Testis (tissue), 2 donors: ENCODE measurements at regions not wholly inside any gene's neighbourhood (a gene's known extent, or its start where the extent isn't known, plus 50 kb on each side); places are given as distances from the start of the nearest gene placed in this dataset.

ENCODE experiments used
- DNase-seq: peaks from one replicate; pipeline ENCODE4 v3.0.0-alpha.2; 2019
- H3K27ac ChIP-seq, 2 donors: fragments of 200-600 bp; sonication (generic); one replicate each; pipeline ENCODE4 v1.5.1; 2019
- H3K27me3 ChIP-seq: fragments of 200-600 bp; sonication (generic); one replicate; pipeline ENCODE4 v1.5.1; 2019
- H3K36me3 ChIP-seq: fragments of 200-600 bp; sonication (generic); one replicate; pipeline ENCODE4 v1.5.1; 2017; ENCODE audit warnings: low read depth; ENCODE audit errors: missing control alignments
- H3K4me1 ChIP-seq: fragments of 200-600 bp; sonication (generic); one replicate; pipeline ENCODE4 v1.5.1; 2019
- H3K4me3 ChIP-seq, 2 donors: fragments of 200-600 bp; sonication (generic); one replicate each; pipeline ENCODE4 v1.5.1; 2017 to 2019
- H3K9me3 ChIP-seq: fragments of 200-600 bp; sonication (generic); one replicate; pipeline ENCODE4 v1.5.1; 2017
- POLR2A ChIP-seq: fragments of 450-650 bp; IDR thresholded peaks from one replicate; pipeline ENCODE4 v1.6.1; 2017; ENCODE audit warnings: antibody characterized with exemption, mild to moderate bottlenecking, moderate library complexity
- WGBS, 2 donors: methylation state at CpG; one replicate each; pipeline ENCODE4 v1.1.5; 2018; 5-methylcytosine and 5-hydroxymethylcytosine counted together
- intact Hi-C: fragments of 100-400 bp; cut with DNase I; formaldehyde crosslinking; loops from one replicate; pipeline ENCODE4 v1.15.1; 2023; ENCODE audit warnings: low total_unique reads
- TF ChIP-seq, protein P1 (sequence below), 3 experiments: fragments of 450-650 bp in 2 of 3; fragments of 200-600 bp in 1 of 3; sonication (generic) in 1 of 3; IDR thresholded peaks; one replicate each; pipeline ENCODE4 v1.5.1; 2016 to 2019; ENCODE audit warnings: antibody characterized with exemption in 3 of 3, mild to moderate bottlenecking in 2 of 3, moderate library complexity in 1 of 3

- no peak for DNase-seq
- H3K9me3 ChIP-seq, result no peaks in the 10 kb centered on the region
- TF ChIP-seq POLR2A, result no peak
- TF ChIP-seq, protein P1, sequence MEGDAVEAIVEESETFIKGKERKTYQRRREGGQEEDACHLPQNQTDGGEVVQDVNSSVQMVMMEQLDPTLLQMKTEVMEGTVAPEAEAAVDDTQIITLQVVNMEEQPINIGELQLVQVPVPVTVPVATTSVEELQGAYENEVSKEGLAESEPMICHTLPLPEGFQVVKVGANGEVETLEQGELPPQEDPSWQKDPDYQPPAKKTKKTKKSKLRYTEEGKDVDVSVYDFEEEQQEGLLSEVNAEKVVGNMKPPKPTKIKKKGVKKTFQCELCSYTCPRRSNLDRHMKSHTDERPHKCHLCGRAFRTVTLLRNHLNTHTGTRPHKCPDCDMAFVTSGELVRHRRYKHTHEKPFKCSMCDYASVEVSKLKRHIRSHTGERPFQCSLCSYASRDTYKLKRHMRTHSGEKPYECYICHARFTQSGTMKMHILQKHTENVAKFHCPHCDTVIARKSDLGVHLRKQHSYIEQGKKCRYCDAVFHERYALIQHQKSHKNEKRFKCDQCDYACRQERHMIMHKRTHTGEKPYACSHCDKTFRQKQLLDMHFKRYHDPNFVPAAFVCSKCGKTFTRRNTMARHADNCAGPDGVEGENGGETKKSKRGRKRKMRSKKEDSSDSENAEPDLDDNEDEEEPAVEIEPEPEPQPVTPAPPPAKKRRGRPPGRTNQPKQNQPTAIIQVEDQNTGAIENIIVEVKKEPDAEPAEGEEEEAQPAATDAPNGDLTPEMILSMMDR (IDR thresholded peaks at IDR 0.05), result no peak
- H3K36me3 ChIP-seq, result no peaks in the 10 kb centered on the region
- intact Hi-C loops, result no loop called here
- no peak overlapping the region for H3K27ac ChIP-seq
- no peaks in the 10 kb centered on the region for H3K27me3 ChIP-seq
- no peak overlapping the region for H3K4me3 ChIP-seq
- 82 to 86% methylated on average over 7 of the region's 7 CpGs for WGBS, 2 donors
- H3K4me1 ChIP-seq, result no peaks in the 10 kb centered on the region
Measured at GRCh38 chr10:9762966-9763656, 1254.6 kb upstream of the CELF2 start.

- Histone ChIP-seq H3K9me3 (no peaks in the 10 kb centered on the region), H3K4me1 (no peaks in the 10 kb centered on the region), H3K27me3 (no peaks in the 10 kb centered on the region), H3K36me3 (no peaks in the 10 kb centered on the region), H3K4me3 (no peak overlapping the region), H3K27ac (no peak overlapping the region)
- no peak for DNase-seq
- no peak for TF ChIP-seq POLR2A
- TF ChIP-seq, protein P1 (IDR thresholded peaks at IDR 0.05), result no peak
- intact Hi-C loops, result no loop called here
Measured at GRCh38 chr10:9766762-9767161, 1250.9 kb upstream of the CELF2 start.

DNA sequence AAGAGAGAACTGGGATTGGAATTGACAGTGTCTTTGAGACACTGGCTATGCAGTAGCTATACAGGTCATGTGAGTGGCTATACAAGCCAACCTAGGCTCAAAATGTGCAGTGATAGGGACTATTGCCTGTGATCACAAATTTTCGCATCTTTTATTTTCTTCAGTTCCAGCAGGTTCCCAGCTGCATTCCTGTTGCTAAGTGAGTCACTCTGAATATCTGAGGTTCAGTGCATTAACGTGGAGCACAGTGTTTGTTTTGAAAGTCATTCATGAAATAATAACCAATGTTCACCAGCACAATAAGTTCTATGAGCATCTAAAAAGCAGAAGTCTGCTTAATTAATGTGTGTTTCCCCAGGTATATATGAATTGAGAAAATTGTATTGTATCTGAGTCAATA lies 1236.0 kb upstream of the CELF2 start:
- Histone ChIP-seq H3K27me3 (no peaks in the 10 kb centered on the region), H3K27ac (no peak overlapping the region), H3K4me3 (no peak overlapping the region), H3K36me3 (no peaks in the 10 kb centered on the region), H3K9me3 (no peaks in the 10 kb centered on the region), H3K4me1 (no peaks in the 10 kb centered on the region)
- 73 to 83% methylated on average over 2 of the region's 2 CpGs for WGBS, 2 donors
- TF ChIP-seq POLR2A, result no peak
- TF ChIP-seq, protein P1 (IDR thresholded peaks at IDR 0.05), result no peak
- no peak for DNase-seq
- intact Hi-C loops, result no loop called here

- 89 to 100% methylated on average over 1 of the region's 1 CpG for WGBS, 2 donors
- Histone ChIP-seq H3K9me3 (no peaks in the 10 kb centered on the region), H3K4me3 (no peak overlapping the region), H3K27me3 (no peaks in the 10 kb centered on the region), H3K4me1 (no peaks in the 10 kb centered on the region), H3K36me3 (no peaks in the 10 kb centered on the region), H3K27ac (no peak overlapping the region)
- TF ChIP-seq, protein P1 (IDR thresholded peaks at IDR 0.05), result no peak
- TF ChIP-seq POLR2A, result no peak
- DNase-seq, result no peak
- intact Hi-C loops, result no loop called here
Measured at GRCh38 chr10:9786101-9786500, 1231.6 kb upstream of the CELF2 start.

DNA sequence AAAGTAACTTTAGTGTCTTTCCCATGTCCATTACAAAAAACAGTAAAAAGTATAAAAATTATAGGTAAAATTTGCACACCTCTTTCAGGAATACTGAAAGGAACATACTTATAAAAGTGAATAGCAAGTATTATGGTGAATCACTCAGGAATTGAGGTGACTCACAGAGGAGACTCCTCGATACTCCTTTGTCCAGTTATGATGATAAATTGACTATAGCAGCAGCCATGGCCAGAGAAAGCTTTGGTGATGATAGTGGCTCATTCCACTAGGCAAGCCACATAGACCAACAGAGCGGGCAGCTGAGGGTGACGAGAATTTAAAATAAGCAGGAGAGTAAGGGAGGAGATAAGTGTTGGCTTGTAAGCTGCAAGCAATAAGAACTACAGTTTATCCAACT lies 1231.1 kb upstream of the CELF2 start:
- WGBS, 2 donors, result 94 to 95% methylated on average over 3 of the region's 3 CpGs

More for the DNA sequence above, 1231.1 kb upstream of the CELF2 start:
- Histone ChIP-seq H3K36me3 (no peaks in the 10 kb centered on the region), H3K4me3 (no peak overlapping the region), H3K4me1 (no peaks in the 10 kb centered on the region), H3K9me3 (no peaks in the 10 kb centered on the region), H3K27ac (no peak overlapping the region), H3K27me3 (no peaks in the 10 kb centered on the region)
- TF ChIP-seq, protein P1 (IDR thresholded peaks at IDR 0.05), result no peak
- no peak for TF ChIP-seq POLR2A
- DNase-seq, result no peak
- intact Hi-C loops, result no loop called here
